ENCODE measurements at regions not wholly inside any gene's neighbourhood (a gene's known extent, or its start where the extent isn't known, plus 50 kb on each side); places are given as distances from the start of the nearest gene placed in this dataset.

DNA sequence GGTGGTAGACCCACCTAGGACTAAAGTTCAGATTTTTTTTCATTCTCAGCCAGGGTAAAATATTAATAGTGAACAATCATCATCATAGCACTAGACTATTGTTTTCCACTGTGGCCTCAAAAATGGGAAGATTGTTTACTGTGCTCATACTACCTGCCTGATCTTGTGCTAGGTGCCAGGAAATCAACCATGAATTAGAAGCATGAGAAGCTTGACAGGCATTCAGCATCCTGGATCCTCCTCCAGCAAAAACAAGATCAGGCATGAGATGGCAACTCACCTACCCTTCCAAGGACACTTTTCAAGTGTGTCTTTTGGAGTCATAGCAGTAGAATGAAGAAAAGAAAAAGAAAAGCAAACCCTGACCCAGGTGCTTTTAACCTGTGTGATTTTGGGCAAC is 174.2 kb downstream of the CYLD start:
- DNase-seq (ENCODE audit: low spot score) = no peak

DNA sequence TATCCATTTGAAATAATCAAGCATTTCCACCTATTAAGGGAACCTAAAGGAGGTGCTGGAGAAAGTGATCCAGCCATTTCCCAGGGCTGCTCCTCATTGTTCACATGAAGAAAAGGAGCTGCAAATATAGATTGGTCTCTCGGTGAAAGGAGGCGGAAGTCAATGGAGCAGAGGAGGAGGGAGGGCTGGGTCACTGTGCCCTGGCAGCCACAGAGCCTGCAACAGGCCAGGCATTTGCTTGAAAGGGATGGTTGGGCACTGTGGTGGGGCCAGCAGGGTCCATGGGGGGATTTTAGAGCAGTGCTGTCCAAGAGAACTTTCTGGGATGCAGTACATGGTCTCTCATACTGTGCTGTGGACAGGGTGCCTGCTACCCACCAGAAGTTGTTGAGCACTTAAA is 173.2 kb downstream of the CYLD start:
- DNase-seq (ENCODE audit: low spot score) = no peak

DNA sequence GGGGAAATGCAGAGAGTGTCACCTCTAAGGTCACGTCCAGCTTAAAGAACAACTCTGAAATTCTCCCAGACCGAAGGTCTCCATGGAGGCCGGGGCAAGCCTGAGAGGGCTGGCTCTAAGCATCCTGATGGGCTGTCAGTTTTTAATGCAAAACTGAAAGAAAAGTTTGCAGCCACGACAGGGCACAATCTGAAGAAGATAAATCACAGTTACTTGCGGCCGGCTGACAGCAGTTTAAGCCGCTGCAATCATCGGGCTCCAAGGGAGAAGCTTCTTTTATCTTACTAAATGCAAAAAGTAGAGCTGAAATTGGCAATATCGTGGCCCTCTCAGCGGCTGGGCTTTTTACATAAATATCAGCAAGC is 168.8 kb downstream of the CYLD start:
- no peak for DNase-seq (ENCODE audit: low spot score)

DNA sequence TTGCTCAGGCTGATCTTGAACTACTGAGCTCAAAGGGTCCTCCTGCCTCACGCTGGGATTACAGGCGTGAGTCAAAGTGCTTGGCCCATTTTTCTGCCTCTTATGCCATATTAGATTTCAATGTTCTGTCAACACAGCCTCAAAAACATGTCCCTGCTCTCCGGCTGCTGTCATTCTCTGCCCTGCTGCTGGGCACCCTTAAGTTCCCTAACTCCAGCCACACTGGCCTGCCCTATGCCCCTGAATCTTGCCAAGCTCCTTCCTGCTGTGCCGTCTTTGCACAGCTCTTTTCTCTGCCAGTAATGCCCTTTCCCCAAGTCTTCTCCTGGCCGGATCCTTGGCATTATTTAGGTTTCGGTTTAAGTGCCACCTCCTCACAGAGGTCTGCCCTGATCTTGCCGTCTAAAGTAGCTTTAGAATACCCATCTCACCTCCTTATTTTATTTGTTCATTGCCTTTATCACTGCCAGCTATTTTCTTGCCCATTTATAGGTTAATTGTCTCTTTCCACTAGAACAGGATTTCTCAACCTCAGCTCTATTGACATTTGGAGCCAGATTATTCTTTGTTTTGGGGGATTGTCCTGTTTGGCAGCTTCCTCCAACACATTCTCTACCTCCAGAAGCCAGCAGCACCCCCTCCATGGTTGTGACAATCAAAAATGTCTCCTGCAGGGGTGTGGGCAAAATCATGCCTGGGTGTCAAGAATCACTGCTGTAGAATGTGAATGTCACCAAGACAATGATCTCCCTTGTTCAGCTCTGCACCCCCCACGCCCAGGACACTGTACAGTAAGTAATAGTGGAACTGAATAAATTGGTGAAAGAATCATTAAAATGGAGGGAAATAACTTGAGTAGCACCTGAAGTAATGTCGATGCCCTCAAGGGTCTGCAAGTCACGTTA is 168.2 kb downstream of the CYLD start:
- DNase-seq (ENCODE audit: low spot score) = no peak

DNA sequence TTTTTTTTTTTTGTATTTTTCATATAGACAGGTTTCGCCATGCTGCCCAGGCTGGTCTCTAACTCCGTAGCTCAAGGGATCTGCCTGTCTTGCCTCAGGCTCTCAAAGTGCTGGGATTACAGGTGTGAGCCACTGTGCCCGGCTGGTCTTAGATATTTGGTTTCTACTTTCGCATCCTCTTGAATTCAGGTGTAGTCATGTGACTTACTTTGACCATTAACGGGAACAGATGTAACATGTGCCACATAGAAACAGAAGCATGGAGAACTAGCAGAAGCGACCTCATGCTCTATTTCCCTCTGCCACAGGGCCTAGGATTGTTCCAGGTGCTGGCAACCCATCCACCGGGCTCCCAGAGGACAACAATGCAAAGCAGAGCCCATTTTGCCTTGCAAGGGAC is 166.6 kb downstream of the CYLD start:
- no peak for DNase-seq (ENCODE audit: low spot score)

DNA sequence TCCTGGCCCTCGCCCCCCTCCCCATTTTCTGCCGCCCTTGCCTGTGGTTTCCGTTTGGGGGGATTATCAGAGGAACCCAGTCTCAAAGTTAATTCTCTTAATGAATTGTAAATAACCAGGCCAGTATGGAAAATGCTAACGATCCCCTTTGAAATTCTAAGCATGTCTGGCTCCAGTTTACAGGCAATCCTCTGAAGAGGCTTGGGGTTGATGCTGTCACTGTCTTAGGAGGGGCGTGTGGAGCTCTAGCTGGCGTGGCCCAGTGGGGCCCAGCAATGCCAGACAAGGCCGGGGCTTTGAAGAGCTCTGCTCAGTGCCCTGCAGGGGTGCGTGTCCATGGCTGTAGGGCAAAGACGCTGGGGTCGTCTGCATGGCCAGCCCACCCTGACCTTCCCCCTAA is 164.6 kb downstream of the CYLD start:
- no peak for DNase-seq (ENCODE audit: low spot score)

DNA sequence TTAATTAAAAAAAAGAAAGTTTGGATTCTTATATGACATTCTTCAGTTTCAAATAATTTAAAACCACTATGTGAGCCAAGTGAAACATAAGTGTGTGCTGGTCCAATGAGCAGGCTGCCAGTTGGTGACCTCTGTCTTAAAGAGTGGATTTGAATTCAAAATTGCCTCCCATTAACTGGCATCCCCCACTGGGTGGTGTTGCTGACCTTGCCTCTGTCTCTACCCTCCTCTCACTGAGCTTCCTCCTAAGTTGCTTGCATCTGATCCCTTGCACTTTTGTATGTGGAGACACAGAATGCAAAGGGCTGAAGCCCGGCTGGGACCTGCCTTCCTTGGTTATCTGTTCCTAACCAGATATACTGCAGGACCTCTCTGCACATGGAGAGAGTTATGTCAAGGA is 160.6 kb downstream of the CYLD start:
- DNase-seq (ENCODE audit: low spot score) = no peak

DNA sequence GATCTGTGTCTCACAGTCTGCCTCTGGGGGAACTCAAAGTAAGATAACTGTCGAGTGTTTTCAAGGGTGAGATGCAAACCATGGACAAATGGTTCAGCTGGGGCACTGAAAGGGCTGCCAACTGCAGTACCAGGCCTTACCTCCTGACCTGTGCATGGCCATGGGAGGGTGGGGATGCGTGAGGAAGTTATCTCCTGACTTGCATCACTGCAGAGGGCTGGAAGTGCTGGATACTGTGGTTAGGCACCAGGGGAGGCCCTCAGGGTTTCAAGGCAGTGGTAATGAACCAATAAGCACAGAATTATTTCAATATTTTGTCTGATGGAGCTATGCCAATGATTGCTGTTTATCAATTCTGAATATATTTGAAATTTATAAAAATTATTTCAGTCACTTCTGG is 159.2 kb downstream of the CYLD start:
- no peak for DNase-seq (ENCODE audit: low spot score)

DNA sequence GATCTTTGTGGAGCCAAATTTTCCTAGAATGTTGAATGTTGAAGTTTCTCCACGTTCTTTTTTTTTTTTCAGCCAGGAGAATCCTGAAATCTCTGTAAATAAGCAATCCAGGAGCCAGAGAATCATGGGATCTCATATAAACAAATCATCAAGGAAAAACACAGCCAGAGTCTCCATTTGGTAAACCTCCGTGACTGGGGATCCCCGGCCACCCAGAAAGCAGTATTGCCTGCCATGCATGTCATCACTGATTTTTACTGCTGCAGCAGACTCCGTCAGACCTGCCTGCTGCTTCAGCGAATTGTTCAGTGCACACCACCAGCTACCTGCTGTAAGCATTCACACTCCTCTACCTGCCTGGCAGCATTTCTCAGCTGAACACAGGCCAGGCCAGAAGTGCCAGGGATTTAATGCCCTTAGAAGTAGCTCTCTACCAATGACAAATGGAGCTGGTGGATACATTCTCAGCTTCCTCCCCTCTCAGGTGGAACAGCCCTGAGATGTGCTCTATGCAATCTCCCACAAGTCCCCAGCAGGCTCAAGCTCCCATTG is 158.6 kb downstream of the CYLD start:
- no peak for DNase-seq (ENCODE audit: low spot score)

DNA sequence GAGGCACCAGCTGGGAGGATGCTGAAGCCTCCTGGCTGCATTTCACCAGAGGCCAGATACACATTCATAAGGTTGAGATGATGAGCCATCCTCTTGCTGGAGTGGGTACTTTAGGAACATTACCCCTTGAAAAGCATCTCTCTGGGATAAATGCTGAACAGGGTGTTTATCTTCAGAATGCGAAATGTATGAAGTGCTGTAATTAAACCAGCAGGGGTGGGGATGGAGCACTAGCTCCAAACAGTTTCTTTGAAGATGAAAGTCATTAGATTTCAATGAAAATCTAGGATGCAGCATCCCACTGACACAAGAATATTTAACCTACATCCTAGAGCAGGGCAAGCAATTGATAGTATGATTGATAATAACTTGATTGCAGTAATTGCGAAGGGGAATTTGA is 158.1 kb downstream of the CYLD start:
- DNase-seq (ENCODE audit: low spot score) = no peak

DNA sequence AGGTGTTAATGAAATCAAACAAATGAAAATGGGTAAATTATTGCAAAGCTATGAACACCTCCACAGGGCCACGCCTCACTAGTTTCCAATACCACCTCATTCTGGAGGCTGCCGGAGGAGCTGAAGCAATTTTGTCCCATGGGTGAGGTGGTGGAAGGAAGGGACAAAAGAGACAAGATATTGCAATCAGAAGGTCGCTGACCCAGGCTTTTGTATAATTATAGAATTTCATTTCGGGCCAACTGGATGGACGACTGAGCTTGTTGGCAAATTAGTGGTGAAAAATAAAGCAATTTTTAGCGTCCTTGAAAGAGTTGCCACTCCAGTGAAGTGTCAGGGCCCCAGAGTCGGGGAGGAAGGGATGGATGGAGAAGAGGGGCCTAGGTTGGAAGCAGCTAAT is 147.9 kb downstream of the CYLD start:
- no peak for DNase-seq (ENCODE audit: low spot score)

DNA sequence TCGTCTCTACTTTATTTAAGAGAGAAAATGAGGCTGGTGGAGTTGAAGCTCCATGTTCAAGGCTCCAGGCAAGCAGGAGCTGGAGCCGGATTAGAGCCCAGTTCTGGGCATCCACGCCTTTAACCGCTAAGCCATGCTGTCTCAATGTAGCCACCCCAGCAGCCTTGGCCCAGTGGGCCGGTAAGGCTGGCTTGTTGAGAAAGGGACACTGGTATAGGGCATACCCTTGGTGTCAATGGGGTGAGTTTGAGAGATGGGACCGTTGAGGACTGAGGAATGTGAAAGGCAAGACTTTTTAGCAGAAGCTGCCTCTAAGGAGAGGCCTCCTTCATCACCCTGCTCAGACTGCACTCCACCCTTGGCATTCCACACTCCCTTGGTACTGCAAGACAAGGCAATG is 147.4 kb downstream of the CYLD start:
- DNase-seq (ENCODE audit: low spot score) = no peak

DNA sequence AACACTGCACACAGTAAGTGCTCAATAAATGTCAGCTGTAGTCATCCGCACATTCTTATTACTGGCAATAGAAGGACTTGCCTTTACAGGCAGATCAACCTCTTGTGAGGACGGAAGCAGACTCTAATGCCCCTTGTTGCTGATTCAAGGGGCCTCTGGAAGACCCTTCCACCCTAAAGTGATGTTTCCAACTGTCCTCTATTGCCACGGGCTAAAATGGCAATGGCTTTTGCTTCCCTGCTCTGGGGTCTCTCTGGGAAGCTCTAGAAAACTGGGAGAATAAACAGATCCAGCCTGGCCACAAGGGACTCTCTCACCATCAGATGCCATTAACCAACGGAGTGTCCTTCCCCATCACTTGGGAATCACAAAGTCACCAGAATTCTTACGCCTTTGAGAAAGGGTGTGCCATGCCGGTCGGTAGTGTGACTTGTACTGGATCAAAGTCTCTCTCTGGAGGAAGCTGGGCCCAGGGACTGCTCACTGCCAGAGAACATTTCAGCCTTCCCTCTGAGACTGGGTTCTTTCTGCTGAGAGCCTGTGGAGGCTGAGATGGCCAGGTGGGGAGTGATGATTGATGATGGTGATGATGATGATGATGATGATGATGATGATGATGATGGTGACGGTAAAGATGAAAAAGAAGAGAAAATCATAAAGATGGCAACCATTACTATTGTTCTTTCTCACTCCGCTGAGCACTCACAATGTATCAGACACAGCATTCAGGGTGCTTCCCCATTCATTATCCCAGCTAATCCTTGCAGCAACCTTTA is 146.8 kb downstream of the CYLD start:
- no peak for DNase-seq (ENCODE audit: low spot score)

DNA sequence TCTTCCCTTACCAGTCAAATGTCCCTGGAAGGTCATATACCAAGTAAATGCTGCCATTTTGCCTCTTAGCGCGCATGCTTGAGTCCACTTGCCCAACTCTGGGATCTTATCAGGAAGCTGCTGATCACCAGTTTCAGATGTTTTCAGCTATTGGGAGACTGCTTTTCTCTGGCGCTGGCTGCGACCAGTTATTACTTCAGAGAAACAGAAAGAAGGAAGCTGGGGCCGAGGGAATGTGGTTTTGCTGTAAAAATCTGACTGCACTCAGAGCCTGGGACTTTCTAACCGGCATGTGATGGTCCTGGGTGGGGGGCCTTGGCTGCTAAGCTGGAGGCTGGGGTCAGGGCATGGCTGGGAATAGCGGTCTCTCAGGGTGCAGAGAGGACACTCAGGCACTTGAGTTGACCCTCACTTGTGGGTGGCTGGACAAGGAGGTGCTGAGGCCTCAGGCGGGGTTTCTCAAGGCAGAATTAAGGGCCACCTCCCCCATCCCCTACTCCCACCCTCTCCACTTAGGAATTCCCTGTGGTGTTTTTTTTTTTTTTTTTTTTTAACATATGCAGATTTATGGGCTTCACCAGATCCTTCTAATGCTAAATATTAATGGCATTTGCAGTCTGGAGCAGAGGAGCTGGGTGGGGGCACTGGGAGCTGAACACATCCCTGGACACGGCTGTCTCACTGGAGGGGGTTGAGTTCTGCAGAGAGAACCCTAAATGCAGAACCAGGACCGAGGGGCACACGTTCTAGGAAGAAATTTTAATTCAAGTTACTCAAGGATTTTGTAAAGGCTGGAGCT is 145.8 kb downstream of the CYLD start:
- DNase-seq (ENCODE audit: low spot score) = no peak

DNA sequence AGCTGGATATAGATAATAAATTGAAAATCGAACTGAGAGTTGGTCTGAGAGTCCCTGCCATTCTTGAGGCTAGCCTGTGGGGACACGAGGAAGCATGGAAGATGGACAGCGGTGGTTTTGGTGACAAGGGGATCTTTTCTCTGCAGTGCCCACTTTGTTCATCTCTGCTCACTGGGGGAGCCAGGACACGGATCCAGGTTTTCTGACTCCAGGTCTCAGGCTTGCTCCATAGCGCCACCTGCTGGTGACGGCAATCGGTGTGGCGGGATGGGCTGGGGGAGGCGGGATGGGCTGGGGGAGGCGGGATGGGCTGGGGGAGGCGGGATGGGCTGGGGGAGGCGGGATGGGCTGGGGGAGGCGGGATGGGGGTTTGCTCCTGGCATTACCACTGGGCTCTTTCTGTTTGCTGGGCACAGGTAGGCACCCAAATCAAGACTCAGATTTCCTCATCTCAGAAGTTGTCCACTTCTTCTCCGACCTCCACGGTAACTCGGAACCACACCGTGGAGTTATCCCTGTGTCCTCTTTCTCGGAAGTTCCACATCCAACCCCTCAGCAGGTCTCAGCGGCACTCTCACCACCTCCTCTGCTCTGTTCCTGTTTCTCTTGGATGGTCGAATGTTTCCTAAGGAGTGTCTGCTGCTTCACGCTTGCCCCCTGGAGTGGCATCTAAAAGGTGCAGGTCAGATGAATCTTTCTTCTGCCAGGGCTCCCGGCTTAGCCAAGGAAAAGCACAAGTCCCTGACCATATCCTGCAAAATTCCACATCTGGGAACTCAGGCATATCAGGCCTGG is 142.4 kb downstream of the CYLD start:
- DNase-seq (ENCODE audit: low spot score) = peak; percentile 66

DNA sequence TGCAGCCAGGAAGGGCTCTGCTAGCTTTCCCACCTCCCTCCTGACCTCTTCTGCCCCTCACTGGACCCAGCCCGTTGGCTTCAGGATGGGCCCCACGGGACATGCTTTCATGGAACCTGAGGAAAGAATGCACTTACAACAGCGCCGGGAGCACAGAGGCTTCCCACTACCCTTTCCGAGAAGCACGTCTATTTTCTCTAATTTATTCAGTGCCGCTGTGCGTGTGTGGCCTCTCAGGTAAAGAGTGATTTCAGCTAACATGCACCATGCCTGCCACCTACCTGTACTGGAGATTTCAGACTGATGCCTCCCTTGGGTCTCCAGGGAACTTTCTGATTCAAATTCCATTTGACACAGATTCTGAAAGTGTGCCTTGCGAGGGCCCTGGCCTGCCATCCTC is 140.1 kb downstream of the CYLD start:
- DNase-seq (ENCODE audit: low spot score) = no peak

DNA sequence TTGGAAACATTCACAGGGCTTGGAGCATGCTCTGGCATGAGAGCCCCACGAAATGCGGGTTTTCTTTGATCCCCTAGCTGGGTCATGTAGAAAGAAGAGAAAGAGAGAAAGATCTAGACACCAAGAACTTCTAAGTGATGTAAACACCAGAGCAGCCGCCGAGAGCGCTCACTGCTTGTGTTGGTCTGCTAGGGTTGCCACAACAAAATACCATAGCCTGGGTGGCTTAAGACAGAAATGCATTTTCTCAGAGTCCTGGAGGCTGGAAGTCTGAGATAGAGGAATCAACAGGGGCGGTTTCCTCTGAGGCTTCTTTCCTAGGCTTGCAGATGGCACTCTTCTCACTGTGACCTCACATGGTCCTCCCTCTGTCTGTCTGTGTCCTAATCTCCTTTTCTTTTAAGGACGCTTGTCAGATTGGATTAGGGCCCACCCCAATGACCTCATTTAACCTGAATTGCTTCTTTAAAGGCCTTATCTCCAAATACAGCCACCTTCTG is 139.5 kb downstream of the CYLD start:
- peak; percentile 89 for DNase-seq (ENCODE audit: low spot score)

DNA sequence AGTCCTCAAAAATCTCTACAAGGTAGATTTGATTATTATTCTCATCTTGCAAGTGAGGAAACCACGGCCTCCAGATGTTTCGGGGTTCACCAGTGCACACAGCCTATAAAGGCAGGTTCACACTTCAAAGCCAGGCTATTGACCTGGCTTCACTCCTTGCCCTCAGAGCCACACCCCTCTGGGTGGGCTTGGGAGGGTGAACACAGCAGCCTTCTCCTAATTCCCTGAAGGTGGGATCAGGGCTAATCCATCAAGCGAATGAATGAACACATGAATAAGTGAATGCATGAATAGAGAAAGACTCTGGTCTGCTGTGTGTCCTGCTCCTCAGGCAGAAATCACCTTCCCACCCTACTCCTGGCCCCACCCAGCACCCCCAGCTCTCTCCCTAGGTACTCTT is 139.0 kb downstream of the CYLD start:
- no peak for DNase-seq (ENCODE audit: low spot score)

DNA sequence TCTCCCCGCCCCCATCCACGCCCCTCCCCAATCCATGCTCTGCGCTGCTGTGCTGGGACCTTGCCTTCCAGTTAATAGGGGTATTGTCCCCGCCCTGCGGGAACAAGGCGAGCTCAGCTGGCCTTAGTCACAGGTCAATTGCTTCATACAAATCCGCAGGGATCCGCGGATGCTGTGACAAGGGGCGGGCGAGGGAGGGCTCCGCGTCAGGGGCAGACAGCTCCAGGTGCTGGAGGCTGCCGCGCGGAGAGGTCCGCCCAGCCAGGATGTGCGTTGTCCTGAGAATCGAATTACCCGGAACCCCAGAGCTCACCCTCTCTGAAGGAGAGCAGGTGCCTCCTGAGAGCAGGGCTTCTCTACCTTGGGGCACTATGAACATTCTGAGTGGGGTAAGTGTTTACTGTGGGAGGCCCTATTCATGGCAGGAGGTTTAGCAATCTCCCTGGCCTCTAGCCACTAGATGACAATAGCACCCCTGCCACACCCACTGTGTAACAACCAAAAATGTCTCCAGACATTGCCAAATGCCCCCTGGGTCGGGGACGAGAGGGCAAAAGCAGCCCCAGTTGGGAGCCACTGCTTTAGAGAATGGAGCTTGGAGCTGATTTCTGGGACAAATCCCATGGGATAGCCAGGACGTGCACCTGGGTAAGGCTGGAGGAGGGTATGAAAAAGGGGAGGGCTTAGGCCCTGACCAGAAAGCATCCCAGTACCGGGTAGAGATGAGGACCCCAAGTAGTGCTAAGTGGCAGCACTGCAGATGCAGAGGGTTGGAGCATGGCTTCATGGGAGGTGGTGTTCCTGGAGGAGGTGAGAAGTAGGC is 138.2 kb downstream of the CYLD start:
- peak; percentile 7 for DNase-seq (ENCODE audit: low spot score)

DNA sequence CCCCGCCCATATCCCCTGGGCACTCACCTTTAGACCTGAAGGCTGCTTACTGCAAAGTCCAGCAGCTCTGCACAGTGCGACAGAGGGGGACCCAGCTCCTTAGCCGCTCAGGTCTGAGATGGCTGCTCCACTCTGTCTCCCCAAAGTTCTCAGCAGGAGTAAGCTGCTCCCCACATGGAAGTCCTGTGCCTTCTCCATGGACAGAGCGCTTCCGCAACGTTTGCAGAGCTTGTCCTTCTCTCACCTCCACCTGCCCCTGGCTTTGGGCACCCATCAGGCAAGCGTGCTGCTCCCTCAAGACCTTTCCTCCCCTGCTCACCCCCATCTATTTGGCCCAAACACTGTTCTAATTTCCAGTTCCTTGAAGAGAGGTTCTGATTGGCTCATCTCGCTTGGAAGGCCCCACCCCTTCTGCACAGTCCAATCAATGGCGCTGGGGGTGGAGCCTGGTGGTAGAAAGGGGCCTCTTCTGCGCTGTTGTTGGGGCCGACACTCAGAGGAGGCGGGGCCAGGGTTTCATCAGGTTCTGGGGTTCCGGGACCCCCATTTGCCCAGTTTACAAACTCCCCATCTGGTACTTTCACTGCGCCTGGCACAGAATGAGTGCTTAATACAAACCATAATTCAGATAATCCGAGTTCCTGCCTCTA is 137.2 kb downstream of the CYLD start:
- DNase-seq (ENCODE audit: low spot score) = peak; percentile 52

All from hematopoietic multipotent progenitor cell treated with erythropoietin and hydrocortisone succinate and interleukin-3 and kit ligand, for 15 days (in vitro differentiated cells).